ENCODE measurements at regions not wholly inside any gene's neighbourhood (a gene's known extent, or its start where the extent isn't known, plus 50 kb on each side); places are given as distances from the start of the nearest gene placed in this dataset.

GRCh38 chr10:78253063-78253853, 219.6 kb downstream of the RPS24 start:
- peaks cover 4% of the 10 kb centered on the region for H3K27me3 Mint-ChIP-seq (ENCODE audit: unreplicated experiment)
- peak overlapping the region; percentile 90 for H3K27ac Mint-ChIP-seq (ENCODE audit: unreplicated experiment)
- H3K4me3 Mint-ChIP-seq (ENCODE audit: unreplicated experiment), result no peak overlapping the region
- TF ChIP-seq, protein P1, sequence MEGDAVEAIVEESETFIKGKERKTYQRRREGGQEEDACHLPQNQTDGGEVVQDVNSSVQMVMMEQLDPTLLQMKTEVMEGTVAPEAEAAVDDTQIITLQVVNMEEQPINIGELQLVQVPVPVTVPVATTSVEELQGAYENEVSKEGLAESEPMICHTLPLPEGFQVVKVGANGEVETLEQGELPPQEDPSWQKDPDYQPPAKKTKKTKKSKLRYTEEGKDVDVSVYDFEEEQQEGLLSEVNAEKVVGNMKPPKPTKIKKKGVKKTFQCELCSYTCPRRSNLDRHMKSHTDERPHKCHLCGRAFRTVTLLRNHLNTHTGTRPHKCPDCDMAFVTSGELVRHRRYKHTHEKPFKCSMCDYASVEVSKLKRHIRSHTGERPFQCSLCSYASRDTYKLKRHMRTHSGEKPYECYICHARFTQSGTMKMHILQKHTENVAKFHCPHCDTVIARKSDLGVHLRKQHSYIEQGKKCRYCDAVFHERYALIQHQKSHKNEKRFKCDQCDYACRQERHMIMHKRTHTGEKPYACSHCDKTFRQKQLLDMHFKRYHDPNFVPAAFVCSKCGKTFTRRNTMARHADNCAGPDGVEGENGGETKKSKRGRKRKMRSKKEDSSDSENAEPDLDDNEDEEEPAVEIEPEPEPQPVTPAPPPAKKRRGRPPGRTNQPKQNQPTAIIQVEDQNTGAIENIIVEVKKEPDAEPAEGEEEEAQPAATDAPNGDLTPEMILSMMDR (IDR thresholded peaks at IDR 0.05), result no peak
- H3K9me3 Mint-ChIP-seq (ENCODE audit: unreplicated experiment), result no peaks in the 10 kb centered on the region
- H3K4me1 Mint-ChIP-seq (ENCODE audit: unreplicated experiment), result peaks cover 32% of the 10 kb centered on the region
- H3K36me3 Mint-ChIP-seq (ENCODE audit: unreplicated experiment), result no peaks in the 10 kb centered on the region
- no peak for DNase-seq (ENCODE audit: extremely low spot score, unreplicated experiment)

DNA sequence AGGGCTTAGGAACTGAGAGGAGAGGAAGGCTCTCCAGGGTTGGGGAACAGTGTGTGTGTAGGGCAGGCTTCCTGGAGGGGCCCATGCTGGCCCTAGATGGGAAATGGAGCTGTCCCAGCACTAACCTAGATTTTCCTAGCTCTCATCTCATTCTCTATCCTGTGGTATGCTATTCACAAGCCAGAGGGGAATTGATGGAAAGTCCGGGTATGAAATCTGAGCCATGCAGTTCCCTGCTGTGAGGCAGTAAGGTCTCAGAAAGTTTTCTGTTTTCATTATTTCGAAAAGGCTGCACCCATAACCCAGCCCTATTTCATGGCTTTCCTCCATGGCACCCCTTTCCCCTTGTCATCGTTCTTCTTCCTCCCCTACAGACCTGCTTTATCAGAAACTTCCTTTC, 220.3 kb downstream of the RPS24 start:
- H3K9me3 Mint-ChIP-seq (ENCODE audit: unreplicated experiment), result peaks cover 5% of the 10 kb centered on the region
- peaks cover 32% of the 10 kb centered on the region for H3K4me1 Mint-ChIP-seq (ENCODE audit: unreplicated experiment)
- peaks cover 1% of the 10 kb centered on the region for H3K27me3 Mint-ChIP-seq (ENCODE audit: unreplicated experiment)
- peak overlapping the region; percentile 30 for H3K4me3 Mint-ChIP-seq (ENCODE audit: unreplicated experiment)
- peak overlapping the region; percentile 90 for H3K27ac Mint-ChIP-seq (ENCODE audit: unreplicated experiment)
- no peak for DNase-seq (ENCODE audit: extremely low spot score, unreplicated experiment)
- no peaks in the 10 kb centered on the region for H3K36me3 Mint-ChIP-seq (ENCODE audit: unreplicated experiment)
- TF ChIP-seq, protein P1 (IDR thresholded peaks at IDR 0.05), result no peak

GRCh38 chr10:78255214-78255613, 221.6 kb downstream of the RPS24 start:
- no peak for DNase-seq (ENCODE audit: extremely low spot score, unreplicated experiment)
- Mint-ChIP-seq H3K27ac (ENCODE audit: unreplicated experiment) (peak overlapping the region; percentile 90), H3K36me3 (ENCODE audit: unreplicated experiment) (no peaks in the 10 kb centered on the region), H3K4me3 (ENCODE audit: unreplicated experiment) (peak overlapping the region; percentile 43), H3K27me3 (ENCODE audit: unreplicated experiment) (no peaks in the 10 kb centered on the region), H3K9me3 (ENCODE audit: unreplicated experiment) (peaks cover 8% of the 10 kb centered on the region), H3K4me1 (ENCODE audit: unreplicated experiment) (peaks cover 32% of the 10 kb centered on the region)
- TF ChIP-seq, protein P1 (IDR thresholded peaks at IDR 0.05), result no peak

DNA sequence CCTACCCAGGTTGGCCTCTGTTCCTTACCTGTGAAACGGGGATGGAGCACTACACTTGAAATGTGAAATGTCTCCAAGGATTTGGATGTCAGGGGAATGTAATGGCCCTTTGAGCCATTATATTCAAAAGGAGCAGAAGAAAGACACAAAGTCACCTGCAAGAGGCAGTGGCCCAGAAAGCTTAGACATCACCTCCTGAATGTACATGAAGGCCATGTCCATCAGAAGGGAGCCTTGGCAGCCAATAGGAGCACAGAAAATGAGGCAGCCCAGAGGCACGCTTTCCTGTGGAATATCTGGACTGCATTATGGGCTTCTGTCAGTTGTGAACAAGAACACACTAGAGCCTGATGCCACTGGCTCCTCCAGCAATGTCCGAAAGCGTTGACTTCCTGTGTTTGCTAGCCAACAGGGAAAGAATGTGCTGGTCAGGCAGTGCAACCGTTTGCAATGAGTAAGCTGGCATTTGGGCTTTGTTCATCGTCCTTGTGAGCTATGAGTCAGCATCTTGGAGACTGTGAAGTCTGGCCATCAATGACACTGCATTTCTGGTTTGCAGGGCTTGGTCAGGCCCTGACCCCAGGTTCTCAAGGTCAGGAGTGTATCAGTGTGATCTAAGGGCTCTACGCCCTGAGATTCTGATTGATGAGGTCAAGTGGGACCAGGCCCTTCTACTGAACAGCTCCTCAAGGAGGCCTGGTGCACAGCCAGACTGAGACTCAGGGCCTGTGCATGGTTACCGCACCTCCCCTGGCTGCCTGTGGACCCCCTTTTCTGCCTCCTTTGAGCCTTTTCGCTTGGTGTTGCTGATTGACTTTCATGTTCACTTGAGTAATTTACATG, 222.4 kb downstream of the RPS24 start:
- TF ChIP-seq, protein P1 (IDR thresholded peaks at IDR 0.05), result no peak
- H3K36me3 Mint-ChIP-seq (ENCODE audit: unreplicated experiment), result no peaks in the 10 kb centered on the region
- DNase-seq (ENCODE audit: extremely low spot score, unreplicated experiment), result no peak
- H3K27ac Mint-ChIP-seq (ENCODE audit: unreplicated experiment), result peak overlapping the region; percentile 90
- H3K4me3 Mint-ChIP-seq (ENCODE audit: unreplicated experiment), result no peak overlapping the region
- no peaks in the 10 kb centered on the region for H3K27me3 Mint-ChIP-seq (ENCODE audit: unreplicated experiment)
- peaks cover 8% of the 10 kb centered on the region for H3K9me3 Mint-ChIP-seq (ENCODE audit: unreplicated experiment)
- H3K4me1 Mint-ChIP-seq (ENCODE audit: unreplicated experiment), result peaks cover 32% of the 10 kb centered on the region
